CD1c-positive myeloid dendritic cell (primary cell): ENCODE measurements at regions not wholly inside any gene's neighbourhood (a gene's known extent, or its start where the extent isn't known, plus 50 kb on each side); places are given as distances from the start of the nearest gene placed in this dataset.

Source experiments
- DNase-seq: peaks from one replicate; pipeline ENCODE4 v3.0.0-alpha.2; 2016; ENCODE audit errors: extremely low spot score

- no peak for DNase-seq
These were observed 481.8 kb upstream of the GHITM start for GRCh38 chr10:83657487-83657886.

- no peak for DNase-seq
These were observed 475.4 kb upstream of the GHITM start for GRCh38 chr10:83663918-83664317.

GRCh38 chr10:83666762-83667161 lies 472.5 kb upstream of the GHITM start:
- no peak for DNase-seq

DNA sequence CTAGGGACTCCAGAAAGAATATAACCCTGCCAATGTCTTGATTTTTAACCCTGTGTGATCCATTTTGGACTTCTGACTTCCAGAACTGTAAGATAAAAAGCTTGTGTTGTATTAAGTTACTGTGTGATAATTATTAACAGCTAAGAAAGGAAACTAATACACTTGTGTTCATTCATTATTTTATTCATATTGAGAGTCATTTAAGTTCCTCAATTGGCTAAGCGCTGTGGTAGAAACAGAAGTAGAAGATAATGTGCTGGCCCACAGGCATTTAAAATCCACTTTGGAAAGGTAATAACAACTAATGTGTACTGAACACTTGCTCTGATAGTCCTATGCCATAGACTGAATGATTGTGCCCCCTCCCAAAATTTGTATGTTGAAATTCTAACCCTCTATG lies 471.7 kb upstream of the GHITM start:
- no peak for DNase-seq

- no peak for DNase-seq
These were observed 466.0 kb upstream of the GHITM start for GRCh38 chr10:83673316-83673715.

DNA sequence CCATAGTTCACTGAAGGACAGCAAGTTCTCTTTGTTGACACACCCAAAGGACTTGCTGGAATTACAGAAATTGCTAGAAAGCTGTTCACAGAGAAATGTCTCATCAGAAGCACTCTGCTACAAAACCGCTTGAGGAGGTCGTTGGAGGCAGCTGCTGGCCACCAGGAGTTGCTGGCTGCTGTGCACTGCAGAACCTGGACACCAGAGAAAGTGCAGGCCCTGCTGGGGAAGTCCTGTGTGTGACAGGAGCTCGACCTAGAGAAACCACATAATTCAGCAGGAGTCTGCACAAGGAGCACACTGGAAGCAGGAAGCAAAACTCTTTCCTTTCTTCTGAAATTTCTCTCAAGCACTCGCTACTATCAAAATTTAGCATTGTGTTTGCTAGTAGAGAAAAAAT lies 461.5 kb upstream of the GHITM start:
- no peak for DNase-seq

DNA sequence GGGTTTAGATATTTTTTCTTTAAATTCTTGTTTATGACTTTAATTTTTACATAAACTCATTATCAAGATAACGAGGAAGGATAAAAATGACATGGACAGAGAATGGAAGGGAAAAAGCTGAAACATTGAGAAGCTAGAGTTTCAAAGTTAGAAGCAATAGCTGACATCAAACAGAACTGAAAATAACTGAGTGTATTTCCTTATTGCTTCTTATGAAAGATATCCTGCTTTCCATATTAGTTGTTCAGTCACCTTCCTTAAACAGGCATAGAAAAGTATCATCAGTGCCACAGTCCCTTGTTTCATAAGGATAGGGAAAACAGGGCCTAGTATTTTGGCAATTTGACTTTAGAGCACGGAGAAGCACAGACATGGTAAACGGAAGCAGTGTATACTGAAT lies 460.5 kb upstream of the GHITM start:
- DNase-seq = no peak

DNA sequence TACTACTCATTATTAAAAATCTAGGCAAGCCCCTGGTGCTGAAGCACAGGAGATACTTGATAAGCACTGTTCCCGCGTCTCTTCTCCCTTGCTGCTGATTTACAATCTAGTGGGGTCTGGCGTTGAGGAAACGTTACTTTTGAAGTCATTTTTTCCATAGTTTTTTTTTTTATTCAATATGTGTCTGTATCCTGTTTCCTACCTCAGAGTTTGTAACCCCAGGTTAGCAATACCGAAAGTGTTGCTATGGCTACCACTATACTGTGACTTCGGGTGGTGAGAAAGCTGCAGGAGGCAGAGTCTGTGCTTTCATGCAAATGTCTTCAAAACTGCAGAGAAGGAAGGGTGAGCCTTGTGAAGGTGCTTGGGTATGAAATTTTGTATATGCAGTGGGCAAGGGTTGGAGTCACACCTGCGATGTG lies 458.8 kb upstream of the GHITM start:
- no peak for DNase-seq

- no peak for DNase-seq
These were observed 456.9 kb upstream of the GHITM start for GRCh38 chr10:83682414-83682813.

GRCh38 chr10:83685458-83685857 lies 453.9 kb upstream of the GHITM start:
- DNase-seq = no peak

DNA sequence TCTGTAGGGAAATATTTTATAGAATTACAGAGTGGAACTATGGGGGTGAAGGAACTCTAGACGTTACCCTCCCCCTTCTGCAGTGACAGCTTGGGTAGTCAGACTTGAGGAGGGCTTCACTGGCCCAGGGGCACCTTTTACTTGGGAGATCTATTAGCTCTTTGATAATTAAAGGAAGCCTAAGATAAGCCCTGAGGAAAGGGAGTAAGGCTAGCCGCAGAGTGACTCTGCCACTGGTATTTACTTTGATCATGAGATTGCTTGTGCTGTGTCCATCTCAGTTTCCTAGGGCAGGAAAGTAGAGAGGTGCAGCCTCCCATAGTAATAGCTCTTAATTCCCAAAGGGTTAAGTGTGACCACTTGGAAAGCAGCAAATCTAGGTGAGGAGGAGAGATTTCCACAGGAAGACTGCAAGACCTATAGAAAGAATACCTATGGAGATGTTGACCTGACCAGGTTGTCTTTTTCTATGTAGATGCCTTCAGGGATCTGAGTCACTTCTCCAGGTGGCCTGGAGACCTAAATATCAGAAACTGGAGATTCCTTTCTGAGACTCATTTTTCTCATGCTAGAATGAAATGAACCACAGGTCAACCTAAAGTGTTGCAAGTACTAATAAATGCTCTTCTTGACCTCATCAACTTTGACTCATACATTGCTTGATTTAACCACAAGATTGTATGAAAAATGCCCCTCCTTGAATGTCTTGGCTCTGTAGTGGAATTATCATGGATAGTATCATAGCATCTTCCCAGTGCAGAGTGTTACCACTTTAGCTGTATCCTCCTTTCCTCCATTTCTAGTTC lies 447.3 kb upstream of the GHITM start:
- DNase-seq = no peak

GRCh38 chr10:83698899-83699298 lies 440.4 kb upstream of the GHITM start:
- DNase-seq = no peak

DNA sequence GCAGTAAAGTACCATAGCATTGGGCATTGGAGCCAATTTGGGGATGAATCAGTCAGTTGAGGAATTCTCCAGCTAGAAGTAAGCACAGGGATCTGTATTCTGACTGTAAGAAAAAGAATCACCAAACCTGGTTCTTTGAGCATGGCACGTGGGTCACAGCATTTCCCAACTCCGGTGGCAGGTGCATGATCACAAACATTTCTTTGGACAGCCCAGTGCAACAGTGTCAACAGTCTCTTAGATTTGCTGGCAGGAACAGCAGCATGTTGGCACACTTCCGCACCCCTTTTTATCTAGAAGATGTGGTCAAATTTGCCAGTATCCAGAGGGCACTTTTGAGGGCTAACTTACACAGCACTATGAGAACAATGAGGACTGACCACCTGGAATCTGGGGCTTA lies 437.5 kb upstream of the GHITM start:
- no peak for DNase-seq

DNA sequence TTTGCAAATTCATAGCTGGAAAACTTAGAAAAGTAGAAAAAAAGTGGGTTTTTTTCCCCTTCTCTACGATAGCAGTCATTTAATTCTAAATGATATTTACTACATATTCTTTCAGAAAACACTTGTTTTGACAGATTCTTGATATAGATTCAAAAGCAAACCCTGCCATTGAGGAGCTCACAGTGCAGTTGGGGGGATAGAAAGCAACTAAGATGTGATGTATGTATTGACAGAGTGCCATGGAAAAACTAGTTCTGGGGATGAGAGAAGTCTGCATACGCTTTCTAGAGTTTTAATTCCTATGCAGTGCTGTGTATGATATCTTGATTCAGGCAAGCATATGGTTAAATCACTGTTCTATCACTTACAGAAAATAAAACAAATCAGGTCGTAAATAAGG lies 436.6 kb upstream of the GHITM start:
- no peak for DNase-seq

- no peak for DNase-seq
These were observed 433.2 kb upstream of the GHITM start for GRCh38 chr10:83706120-83706519.

GRCh38 chr10:83706952-83707582 lies 432.2 kb upstream of the GHITM start:
- DNase-seq = no peak

DNA sequence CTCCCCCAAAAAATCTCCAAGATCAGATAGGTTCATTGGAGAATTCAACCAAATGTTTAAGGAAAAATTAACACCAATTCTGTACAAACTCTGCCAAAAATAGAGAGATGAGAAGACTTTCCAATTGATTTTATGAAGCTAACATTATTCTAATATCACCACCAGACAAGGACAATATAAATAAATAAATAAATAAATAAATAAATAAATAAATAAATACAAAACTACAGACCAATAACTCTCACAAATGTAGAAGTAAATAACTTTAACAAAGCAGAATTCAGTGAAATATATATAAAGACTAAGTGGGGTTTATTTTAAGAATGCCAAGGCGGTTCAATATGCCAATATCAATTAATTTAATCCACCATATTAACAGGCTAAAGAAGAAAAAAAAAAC lies 425.9 kb upstream of the GHITM start:
- no peak for DNase-seq

DNA sequence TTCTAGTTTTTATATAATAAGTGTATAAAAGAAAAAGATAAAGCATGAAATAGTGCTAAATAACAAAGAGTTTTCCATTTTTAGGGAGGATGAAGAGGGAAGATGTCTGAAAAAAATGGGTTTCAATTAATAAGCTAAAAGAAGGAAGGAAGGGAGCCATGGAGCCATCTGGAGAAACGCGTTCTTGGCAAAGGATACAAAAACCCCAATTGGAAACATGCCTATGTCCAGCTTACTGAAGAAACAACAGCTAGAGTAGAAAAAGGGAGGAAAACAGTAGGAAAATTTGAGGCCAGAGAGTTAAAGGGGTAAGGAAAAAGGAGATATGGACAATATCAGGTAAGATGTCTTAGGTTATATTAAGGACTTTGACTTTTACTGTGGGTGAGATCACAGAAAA lies 416.2 kb upstream of the GHITM start:
- DNase-seq = no peak

GRCh38 chr10:83724471-83725241 lies 414.7 kb upstream of the GHITM start:
- DNase-seq = no peak

GRCh38 chr10:83725567-83725966 lies 413.7 kb upstream of the GHITM start:
- DNase-seq = no peak

DNA sequence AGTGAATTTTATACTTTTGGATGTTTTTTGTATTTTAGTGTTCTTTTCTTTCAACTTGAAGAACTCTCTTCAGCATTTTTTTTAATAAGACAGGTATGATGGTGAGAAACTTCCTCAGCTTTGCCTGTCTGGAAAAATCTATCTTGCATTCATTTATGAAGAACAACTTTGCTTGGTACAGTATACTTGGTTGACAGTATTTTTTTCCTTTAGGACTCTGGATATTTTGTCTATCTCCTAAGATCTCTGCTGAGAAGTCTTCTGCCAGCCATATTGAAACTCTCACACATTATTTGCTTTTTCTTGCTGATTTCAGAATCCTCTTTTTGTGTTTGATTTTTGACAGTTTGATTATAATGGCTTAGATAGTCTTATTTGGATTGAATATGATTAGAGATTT lies 405.0 kb upstream of the GHITM start:
- DNase-seq = no peak

DNA sequence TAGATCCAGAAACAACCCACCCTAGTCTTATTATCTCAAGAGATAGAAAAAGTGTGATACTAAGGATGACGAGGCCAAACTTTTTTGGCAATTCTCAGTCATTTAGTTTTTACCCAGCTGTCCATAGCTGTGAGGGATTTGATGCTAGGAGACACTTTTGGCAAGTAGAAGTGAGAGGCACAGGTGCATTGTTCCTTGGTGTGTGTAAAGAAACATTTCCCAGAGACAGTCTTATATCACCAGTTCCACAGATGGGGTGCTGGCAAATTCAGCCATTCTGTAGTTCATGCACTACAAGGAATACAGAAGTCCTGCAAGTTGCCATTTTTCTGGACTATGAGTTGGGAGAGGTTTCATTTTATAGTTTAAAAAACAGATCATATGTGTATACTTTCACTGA lies 403.3 kb upstream of the GHITM start:
- DNase-seq = no peak

GRCh38 chr10:83750604-83751003 lies 388.7 kb upstream of the GHITM start:
- no peak for DNase-seq
